HEK293 (cell line): ENCODE measurements at regions not wholly inside any gene's neighbourhood (a gene's known extent, or its start where the extent isn't known, plus 50 kb on each side); places are given as distances from the start of the nearest gene placed in this dataset.
A peak's percentile ranks its signal among the peaks of the same experiment; 100 is the strongest.

Source experiments
- CTCF ChIA-PET: fragments of 350-600 bp; formaldehyde crosslinking; extraction: SDS; loops from one replicate; lab custom pipeline; 2021; ENCODE audit warnings: antibody characterized with exemption; lab: Yijun Ruan, JAX
- POLR2A ChIA-PET: fragments of 300-600 bp; formaldehyde crosslinking; extraction: SDS; loops from one replicate; lab custom pipeline; 2020; ENCODE audit warnings: antibody characterized with exemption, inconsistent platforms; lab: Yijun Ruan, JAX
- H3K27ac ChIP-seq: fragments of 200-500 bp; sonication (Bioruptor generic); 2 replicates; pipeline ENCODE4 v1.5.1; 2014; ENCODE audit warnings: low read depth, low read length, control low read depth, inconsistent platforms; ENCODE audit errors: extremely low read depth
- H3K36me3 ChIP-seq, 2 experiments: fragments of 200-500 bp in 1 of 2; sonication (Bioruptor generic) in 1 of 2; 1 replicate in 1 of 2; 2 replicates in 1 of 2; pipeline ENCODE4 v1.5.1; 2014 to 2017; ENCODE audit warnings: inconsistent platforms in 2 of 2, low read length in 2 of 2; ENCODE audit not compliant: control insufficient read depth in 2 of 2, insufficient read depth in 1 of 2
- H3K4me1 ChIP-seq: fragments of 200-500 bp; sonication (Bioruptor generic); 2 replicates; pipeline ENCODE4 v1.5.1; 2014; ENCODE audit warnings: mild to moderate bottlenecking, low read length, inconsistent platforms; ENCODE audit not compliant: control insufficient read depth, insufficient read depth
- H3K4me3 ChIP-seq: 2 replicates; pipeline ENCODE4 v1.5.1; 2011; ENCODE audit warnings: low read depth, mild to moderate bottlenecking, control low read depth, low read length, moderate library complexity
- H3K9me3 ChIP-seq: fragments of 200-500 bp; sonication (Bioruptor generic); 2 replicates; pipeline ENCODE4 v1.5.1; 2014; ENCODE audit warnings: low read depth, low read length, inconsistent platforms; ENCODE audit not compliant: control insufficient read depth, insufficient read depth
- FEZF1 ChIP-seq: fragments of 450-650 bp; formaldehyde crosslinking; IDR thresholded peaks from 2 replicates; pipeline ENCODE4 v1.5.1; 2016; ENCODE audit warnings: missing biosample characterization, missing genetic modification characterization
- KLF1 ChIP-seq: fragments of 450-650 bp; formaldehyde crosslinking; IDR thresholded peaks from 2 replicates; pipeline ENCODE4 v1.5.1; 2016; ENCODE audit warnings: missing biosample characterization, missing genetic modification characterization
- KLF8 ChIP-seq: fragments of 450-650 bp; formaldehyde crosslinking; IDR thresholded peaks from 2 replicates; pipeline ENCODE4 v1.5.1; 2016; ENCODE audit warnings: missing biosample characterization, missing genetic modification characterization
- PRDM6 ChIP-seq: fragments of 450-650 bp; formaldehyde crosslinking; IDR thresholded peaks from 2 replicates; pipeline ENCODE4 v1.5.1; 2017; ENCODE audit warnings: missing biosample characterization, missing genetic modification characterization
- SP2 ChIP-seq: fragments of 450-650 bp; formaldehyde crosslinking; IDR thresholded peaks from 2 replicates; pipeline ENCODE4 v1.5.1; 2016; ENCODE audit warnings: missing biosample characterization, missing genetic modification characterization
- SP7 ChIP-seq: fragments of 450-650 bp; formaldehyde crosslinking; IDR thresholded peaks from 2 replicates; pipeline ENCODE4 v1.5.1; 2016; ENCODE audit warnings: missing biosample characterization, missing genetic modification characterization
- ZBTB17 ChIP-seq: fragments of 450-650 bp; formaldehyde crosslinking; IDR thresholded peaks from 2 replicates; pipeline ENCODE4 v1.5.1; 2016; ENCODE audit warnings: missing biosample characterization, missing genetic modification characterization
- ZNF140 ChIP-seq: fragments of 450-650 bp; formaldehyde crosslinking; IDR thresholded peaks from 2 replicates; pipeline ENCODE4 v1.5.1; 2016; ENCODE audit warnings: missing biosample characterization, missing genetic modification characterization
- ZNF169 ChIP-seq: fragments of 450-650 bp; formaldehyde crosslinking; IDR thresholded peaks from 2 replicates; pipeline ENCODE4 v1.5.1; 2016; ENCODE audit warnings: missing biosample characterization, missing genetic modification characterization
- ZNF175 ChIP-seq: fragments of 450-650 bp; formaldehyde crosslinking; IDR thresholded peaks from 2 replicates; pipeline ENCODE4 v1.5.1; 2016; ENCODE audit warnings: missing biosample characterization, missing genetic modification characterization
- ZNF239 ChIP-seq: fragments of 450-650 bp; formaldehyde crosslinking; IDR thresholded peaks from 2 replicates; pipeline ENCODE4 v1.5.1; 2016; ENCODE audit warnings: missing biosample characterization, missing genetic modification characterization
- ZNF266 ChIP-seq: fragments of 450-650 bp; formaldehyde crosslinking; IDR thresholded peaks from 2 replicates; pipeline ENCODE4 v1.5.1; 2016; ENCODE audit warnings: missing biosample characterization, missing genetic modification characterization, low read depth
- ZNF354C ChIP-seq: fragments of 450-650 bp; formaldehyde crosslinking; IDR thresholded peaks from 2 replicates; pipeline ENCODE4 v1.5.1; 2016; ENCODE audit warnings: missing biosample characterization, missing genetic modification characterization, low read depth, borderline replicate concordance
- ZNF366 ChIP-seq: fragments of 450-650 bp; formaldehyde crosslinking; conservative IDR thresholded peaks from 2 replicates; pipeline ENCODE4 v1.5.1; 2016; ENCODE audit warnings: missing biosample characterization, missing genetic modification characterization
- ZNF560 ChIP-seq: fragments of 450-650 bp; formaldehyde crosslinking; IDR thresholded peaks from 2 replicates; pipeline ENCODE4 v1.5.1; 2017; ENCODE audit warnings: missing biosample characterization, missing genetic modification characterization, borderline replicate concordance
- ZNF600 ChIP-seq: fragments of 450-650 bp; formaldehyde crosslinking; IDR thresholded peaks from 2 replicates; pipeline ENCODE4 v1.5.1; 2016; ENCODE audit warnings: missing biosample characterization, missing genetic modification characterization
- ZNF660 ChIP-seq: fragments of 450-650 bp; IDR thresholded peaks from 2 replicates; pipeline ENCODE4 v1.5.1; 2018; ENCODE audit warnings: missing biosample characterization, mild to moderate bottlenecking, missing genetic modification characterization
- ZNF701 ChIP-seq: fragments of 450-650 bp; formaldehyde crosslinking; IDR thresholded peaks from 2 replicates; pipeline ENCODE4 v1.5.1; 2016; ENCODE audit warnings: missing biosample characterization, missing genetic modification characterization
- ZNF747 ChIP-seq: fragments of 450-650 bp; formaldehyde crosslinking; IDR thresholded peaks from 2 replicates; pipeline ENCODE4 v1.5.1; 2016; ENCODE audit warnings: missing biosample characterization, missing genetic modification characterization
- ZNF830 ChIP-seq: fragments of 450-650 bp; IDR thresholded peaks from 2 replicates; pipeline ENCODE4 v1.5.0; 2018; ENCODE audit warnings: missing biosample characterization, missing genetic modification characterization, low read depth, mild to moderate bottlenecking, moderate library complexity
- ZNF837 ChIP-seq: fragments of 450-650 bp; formaldehyde crosslinking; IDR thresholded peaks from 2 replicates; pipeline ENCODE4 v1.5.1; 2016; ENCODE audit warnings: missing biosample characterization, missing genetic modification characterization
- TF ChIP-seq, protein P1 (sequence below): fragments of 450-650 bp; formaldehyde crosslinking; IDR thresholded peaks from 2 replicates; pipeline ENCODE4 v1.5.1; 2017; ENCODE audit warnings: missing biosample characterization, missing genetic modification characterization
- TF ChIP-seq, protein P2 (sequence below): fragments of 450-650 bp; formaldehyde crosslinking; IDR thresholded peaks from 2 replicates; pipeline ENCODE4 v1.5.1; 2016; ENCODE audit warnings: missing biosample characterization, missing genetic modification characterization
- TF ChIP-seq, protein P3 (sequence below): fragments of 450-650 bp; formaldehyde crosslinking; IDR thresholded peaks from 2 replicates; pipeline ENCODE4 v1.5.0; 2017; ENCODE audit warnings: missing biosample characterization, missing genetic modification characterization, borderline replicate concordance

DNA sequence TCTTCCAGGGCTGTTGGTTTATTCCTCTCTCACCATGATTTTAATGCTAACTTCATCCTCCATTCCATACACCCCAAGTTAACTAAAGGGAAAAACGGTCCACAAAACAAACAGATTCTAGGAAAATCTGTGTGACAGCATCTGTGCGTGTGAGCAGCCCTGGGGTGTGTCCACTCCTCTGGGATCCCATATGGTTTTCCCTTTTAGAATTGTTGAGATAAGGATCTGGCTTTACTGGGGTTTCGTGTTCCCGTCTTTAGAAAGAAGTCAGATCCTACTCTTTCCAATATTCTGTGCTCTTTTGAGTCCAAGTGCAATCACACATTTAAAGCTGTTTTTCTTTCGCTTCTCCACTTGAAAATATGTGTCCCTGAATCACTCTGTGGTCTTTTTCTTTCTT is 257.1 kb downstream of the KLF6 start:
- POLR2A ChIA-PET, result no interaction called here
- peaks cover 4% of the 10 kb centered on the region for H3K4me1 ChIP-seq
- no peaks in the 10 kb centered on the region for H3K36me3 ChIP-seq
- CTCF ChIA-PET, result no interaction called here
- no peak overlapping the region for H3K27ac ChIP-seq
- TF ChIP-seq FEZF1, result 0 out of 2 replicates have a peak, but pooled peaks have one; percentile 9
- no peak for TF ChIP-seq KLF8 (tag by site-specific recombination)
- no peak for TF ChIP-seq ZNF560 (tag by site-specific recombination)
- TF ChIP-seq ZNF837 (tag by site-specific recombination), result no peak
- TF ChIP-seq, protein P1, sequence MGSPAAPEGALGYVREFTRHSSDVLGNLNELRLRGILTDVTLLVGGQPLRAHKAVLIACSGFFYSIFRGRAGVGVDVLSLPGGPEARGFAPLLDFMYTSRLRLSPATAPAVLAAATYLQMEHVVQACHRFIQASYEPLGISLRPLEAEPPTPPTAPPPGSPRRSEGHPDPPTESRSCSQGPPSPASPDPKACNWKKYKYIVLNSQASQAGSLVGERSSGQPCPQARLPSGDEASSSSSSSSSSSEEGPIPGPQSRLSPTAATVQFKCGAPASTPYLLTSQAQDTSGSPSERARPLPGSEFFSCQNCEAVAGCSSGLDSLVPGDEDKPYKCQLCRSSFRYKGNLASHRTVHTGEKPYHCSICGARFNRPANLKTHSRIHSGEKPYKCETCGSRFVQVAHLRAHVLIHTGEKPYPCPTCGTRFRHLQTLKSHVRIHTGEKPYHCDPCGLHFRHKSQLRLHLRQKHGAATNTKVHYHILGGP, result no peak
- no peak for TF ChIP-seq ZNF701 (tag by site-specific recombination)
- TF ChIP-seq ZNF600, result no peak
- TF ChIP-seq ZNF830 (tag by site-specific recombination), result no peak
- TF ChIP-seq, protein P2, sequence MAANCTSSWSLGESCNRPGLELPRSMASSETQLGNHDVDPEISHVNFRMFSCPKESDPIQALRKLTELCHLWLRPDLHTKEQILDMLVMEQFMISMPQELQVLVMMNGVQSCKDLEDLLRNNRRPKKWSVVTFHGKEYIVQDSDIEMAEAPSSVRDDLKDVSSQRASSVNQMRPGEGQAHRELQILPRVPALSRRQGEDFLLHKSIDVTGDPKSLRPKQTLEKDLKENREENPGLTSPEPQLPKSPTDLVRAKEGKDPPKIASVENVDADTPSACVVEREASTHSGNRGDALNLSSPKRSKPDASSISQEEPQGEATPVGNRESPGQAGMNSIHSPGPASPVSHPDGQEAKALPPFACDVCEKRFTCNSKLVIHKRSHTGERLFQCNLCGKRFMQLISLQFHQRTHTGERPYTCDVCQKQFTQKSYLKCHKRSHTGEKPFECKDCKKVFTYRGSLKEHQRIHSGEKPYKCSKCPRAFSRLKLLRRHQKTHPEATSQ (tag by site-specific recombination), result no peak
- TF ChIP-seq ZBTB17 (tag by site-specific recombination), result no peak
- TF ChIP-seq ZNF175 (tag by site-specific recombination), result no peak
- 0 out of 2 replicates have a peak, but pooled peaks have one; percentile 17 for TF ChIP-seq KLF1 (tag by site-specific recombination)
- no peak for TF ChIP-seq ZNF239 (tag by site-specific recombination)
- TF ChIP-seq PRDM6 (tag by site-specific recombination), result no peak
- TF ChIP-seq, protein P3, sequence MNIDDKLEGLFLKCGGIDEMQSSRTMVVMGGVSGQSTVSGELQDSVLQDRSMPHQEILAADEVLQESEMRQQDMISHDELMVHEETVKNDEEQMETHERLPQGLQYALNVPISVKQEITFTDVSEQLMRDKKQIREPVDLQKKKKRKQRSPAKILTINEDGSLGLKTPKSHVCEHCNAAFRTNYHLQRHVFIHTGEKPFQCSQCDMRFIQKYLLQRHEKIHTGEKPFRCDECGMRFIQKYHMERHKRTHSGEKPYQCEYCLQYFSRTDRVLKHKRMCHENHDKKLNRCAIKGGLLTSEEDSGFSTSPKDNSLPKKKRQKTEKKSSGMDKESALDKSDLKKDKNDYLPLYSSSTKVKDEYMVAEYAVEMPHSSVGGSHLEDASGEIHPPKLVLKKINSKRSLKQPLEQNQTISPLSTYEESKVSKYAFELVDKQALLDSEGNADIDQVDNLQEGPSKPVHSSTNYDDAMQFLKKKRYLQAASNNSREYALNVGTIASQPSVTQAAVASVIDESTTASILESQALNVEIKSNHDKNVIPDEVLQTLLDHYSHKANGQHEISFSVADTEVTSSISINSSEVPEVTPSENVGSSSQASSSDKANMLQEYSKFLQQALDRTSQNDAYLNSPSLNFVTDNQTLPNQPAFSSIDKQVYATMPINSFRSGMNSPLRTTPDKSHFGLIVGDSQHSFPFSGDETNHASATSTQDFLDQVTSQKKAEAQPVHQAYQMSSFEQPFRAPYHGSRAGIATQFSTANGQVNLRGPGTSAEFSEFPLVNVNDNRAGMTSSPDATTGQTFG (tag by site-specific recombination), result no peak
- TF ChIP-seq ZNF354C (tag by site-specific recombination), result no peak
- no peak overlapping the region for H3K4me3 ChIP-seq
- H3K9me3 ChIP-seq, result no peaks in the 10 kb centered on the region

- CTCF ChIA-PET, result interaction anchor here (0.6 kb wide), 1 partner anchor 465 kb away, joined by 3 read pairs; no protein-coding TSS in a partner anchor
- no peak for TF ChIP-seq ZNF266 (tag by site-specific recombination)
- no peak for TF ChIP-seq ZNF169 (tag by site-specific recombination)
- no peak for TF ChIP-seq ZNF140 (tag by site-specific recombination)
- no peak for TF ChIP-seq KLF8 (tag by site-specific recombination)
- TF ChIP-seq SP2 (tag by site-specific recombination), result no peak
- TF ChIP-seq ZNF747 (tag by site-specific recombination), result no peak
- no peak for TF ChIP-seq SP7 (tag by site-specific recombination)
- no peak for TF ChIP-seq ZNF366 (tag by site-specific recombination)
- no peak for TF ChIP-seq ZNF660 (tag by site-specific recombination)
- POLR2A ChIA-PET, result no interaction called here
- H3K27ac ChIP-seq, result no peak overlapping the region
- H3K4me1 ChIP-seq, result peaks cover 4% of the 10 kb centered on the region
- no peak overlapping the region for H3K4me3 ChIP-seq
- H3K9me3 ChIP-seq, result no peaks in the 10 kb centered on the region
- no peaks in the 10 kb centered on the region for H3K36me3 ChIP-seq
Observed at GRCh38 chr10:3526727-3527501, 258.1 kb downstream of the KLF6 start.
